HG03558 (cell line): ENCODE measurements at regions not wholly inside any gene's neighbourhood (a gene's known extent, or its start where the extent isn't known, plus 50 kb on each side); places are given as distances from the start of the nearest gene placed in this dataset.
"Not testable (repeated sequence)": the region's sequence is repeated elsewhere in the genome, so short reads cannot be mapped to it uniquely, and the experiment has no call there.

Experiments used
- ATAC-seq: cut with Tn5 transposase; IDR thresholded peaks from one replicate; pipeline ENCODE4 v1.9.1; 2021; ENCODE audit warnings: moderate number of reproducible peaks; ENCODE audit not compliant: unreplicated experiment; ENCODE audit errors: extremely low read depth

- no peak for ATAC-seq
These were observed 57.3 kb upstream of the PRSS12 start for GRCh38 chr4:118410138-118410537.

- no peak for ATAC-seq
These were observed 64.5 kb upstream of the PRSS12 start for GRCh38 chr4:118417325-118417724.

- not testable (repeated sequence) for ATAC-seq
These were observed 65.0 kb upstream of the PRSS12 start for GRCh38 chr4:118417800-118418199.

GRCh38 chr4:118418396-118418795 is 65.6 kb upstream of the PRSS12 start:
- not testable (repeated sequence) for ATAC-seq

GRCh38 chr4:118419626-118420025 is 66.8 kb upstream of the PRSS12 start:
- ATAC-seq: not testable (repeated sequence)

- not testable (repeated sequence) for ATAC-seq
These were observed 71.3 kb upstream of the PRSS12 start for GRCh38 chr4:118424062-118424461.

- not testable (repeated sequence) for ATAC-seq
These were observed 76.1 kb upstream of the PRSS12 start for GRCh38 chr4:118428881-118429280.

- ATAC-seq: not testable (repeated sequence)
These were observed 79.6 kb upstream of the PRSS12 start for GRCh38 chr4:118432359-118432758.

GRCh38 chr4:118433612-118434375 is 81.0 kb upstream of the PRSS12 start:
- ATAC-seq: not testable (repeated sequence)

- ATAC-seq: not testable (repeated sequence)
These were observed 82.6 kb upstream of the PRSS12 start for GRCh38 chr4:118435415-118435814.

- not testable (repeated sequence) for ATAC-seq
These were observed 89.5 kb upstream of the PRSS12 start for GRCh38 chr4:118442115-118442837.

- ATAC-seq: not testable (repeated sequence)
These were observed 94.6 kb upstream of the PRSS12 start for GRCh38 chr4:118447397-118447796.

- ATAC-seq: not testable (repeated sequence)
These were observed 102.1 kb upstream of the PRSS12 start for GRCh38 chr4:118454857-118455256.

GRCh38 chr4:118461435-118461834 is 108.6 kb upstream of the PRSS12 start:
- ATAC-seq: not testable (repeated sequence)

GRCh38 chr4:118465831-118466230 is 113.0 kb upstream of the PRSS12 start:
- not testable (repeated sequence) for ATAC-seq

- ATAC-seq: not testable (repeated sequence)
These were observed 121.3 kb upstream of the PRSS12 start for GRCh38 chr4:118474001-118474626.

- not testable (repeated sequence) for ATAC-seq
These were observed 122.0 kb upstream of the PRSS12 start for GRCh38 chr4:118474771-118475170.

- ATAC-seq: not testable (repeated sequence)
These were observed 123.1 kb upstream of the PRSS12 start for GRCh38 chr4:118475901-118476300.

- not testable (repeated sequence) for ATAC-seq
These were observed 125.0 kb upstream of the PRSS12 start for GRCh38 chr4:118477826-118478225.

- ATAC-seq: not testable (repeated sequence)
These were observed 133.1 kb upstream of the PRSS12 start for GRCh38 chr4:118485801-118486314.

GRCh38 chr4:118492963-118493362 is 140.2 kb upstream of the PRSS12 start:
- ATAC-seq: not testable (repeated sequence)
